HG02981 (cell line): ENCODE measurements at regions not wholly inside any gene's neighbourhood (a gene's known extent, or its start where the extent isn't known, plus 50 kb on each side); places are given as distances from the start of the nearest gene placed in this dataset.

Experiments
- ATAC-seq: cut with Tn5 transposase; IDR thresholded peaks from one replicate; pipeline ENCODE4 v1.9.1; 2021; ENCODE audit warnings: mild to moderate bottlenecking, moderate library complexity; ENCODE audit not compliant: unreplicated experiment

DNA sequence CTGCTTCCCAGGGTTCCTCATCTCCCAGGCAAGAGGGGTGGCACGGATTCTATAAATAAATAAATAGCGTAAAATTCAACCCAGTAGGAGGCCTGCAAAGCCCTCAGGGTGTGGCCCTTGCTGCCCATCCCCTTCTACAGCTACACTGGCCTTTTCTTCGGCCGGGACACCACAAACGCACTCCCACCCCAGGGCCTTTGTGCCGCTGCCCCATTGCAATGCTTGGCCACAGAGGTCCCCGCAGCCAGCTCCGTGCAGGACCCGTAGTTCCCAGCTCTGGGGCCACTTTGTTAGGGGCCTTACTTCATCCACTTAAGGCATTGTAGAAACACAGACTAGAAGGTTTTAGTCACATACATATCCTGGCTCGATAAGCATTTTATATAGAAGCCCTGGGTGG is 151.2 kb downstream of the ERMARD start:
- ATAC-seq: no peak

DNA sequence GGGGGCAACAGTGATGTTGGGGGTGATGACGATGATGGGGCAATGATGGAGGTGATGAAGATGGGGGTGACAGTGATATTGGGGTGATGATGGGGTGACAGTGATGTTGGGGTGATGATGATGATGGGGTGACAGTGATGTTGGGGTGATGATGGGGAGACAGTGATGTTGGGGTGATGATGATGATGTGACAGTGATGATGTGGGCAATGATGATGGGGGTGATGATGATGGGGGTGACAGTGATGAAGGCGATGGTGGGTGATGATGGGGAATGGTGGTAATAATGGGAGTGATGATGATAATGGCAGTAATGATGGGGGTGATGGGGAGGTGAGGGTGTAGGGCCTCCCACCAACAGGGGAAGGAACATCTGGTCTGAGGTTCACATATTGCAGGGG is 150.6 kb downstream of the ERMARD start:
- no peak for ATAC-seq

DNA sequence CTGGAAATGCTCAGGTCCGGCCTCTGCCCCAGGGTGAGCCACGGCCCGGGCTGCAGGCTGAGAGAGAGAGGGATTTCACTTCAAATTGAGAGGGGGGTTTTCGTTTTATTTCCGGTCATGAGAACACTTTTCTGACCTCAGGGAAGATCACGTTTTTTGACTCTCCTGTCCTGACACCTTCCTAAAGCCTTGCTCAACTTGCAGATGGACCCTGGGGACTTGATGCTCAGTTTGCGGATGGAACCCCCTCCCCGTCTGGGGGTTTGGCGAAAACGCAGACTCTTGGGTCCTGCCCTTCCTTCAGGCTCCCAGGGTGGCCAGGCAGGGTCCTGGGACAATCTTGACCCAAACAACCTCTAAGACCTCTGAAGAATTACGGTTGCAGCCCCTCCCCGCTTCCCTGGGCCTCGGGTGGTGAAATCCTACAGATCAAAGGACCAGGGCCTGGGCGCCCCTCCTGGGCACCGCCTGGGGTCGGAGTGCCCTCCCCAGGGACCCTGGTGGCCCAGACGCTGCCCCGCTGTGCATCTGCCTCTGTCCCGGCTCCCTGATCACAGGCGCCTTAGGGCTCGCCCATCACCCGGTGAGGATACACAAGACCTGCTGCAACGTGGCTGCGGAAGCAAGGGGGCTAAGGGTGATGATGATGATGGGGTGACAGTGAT is 148.2 kb downstream of the ERMARD start:
- no peak for ATAC-seq

DNA sequence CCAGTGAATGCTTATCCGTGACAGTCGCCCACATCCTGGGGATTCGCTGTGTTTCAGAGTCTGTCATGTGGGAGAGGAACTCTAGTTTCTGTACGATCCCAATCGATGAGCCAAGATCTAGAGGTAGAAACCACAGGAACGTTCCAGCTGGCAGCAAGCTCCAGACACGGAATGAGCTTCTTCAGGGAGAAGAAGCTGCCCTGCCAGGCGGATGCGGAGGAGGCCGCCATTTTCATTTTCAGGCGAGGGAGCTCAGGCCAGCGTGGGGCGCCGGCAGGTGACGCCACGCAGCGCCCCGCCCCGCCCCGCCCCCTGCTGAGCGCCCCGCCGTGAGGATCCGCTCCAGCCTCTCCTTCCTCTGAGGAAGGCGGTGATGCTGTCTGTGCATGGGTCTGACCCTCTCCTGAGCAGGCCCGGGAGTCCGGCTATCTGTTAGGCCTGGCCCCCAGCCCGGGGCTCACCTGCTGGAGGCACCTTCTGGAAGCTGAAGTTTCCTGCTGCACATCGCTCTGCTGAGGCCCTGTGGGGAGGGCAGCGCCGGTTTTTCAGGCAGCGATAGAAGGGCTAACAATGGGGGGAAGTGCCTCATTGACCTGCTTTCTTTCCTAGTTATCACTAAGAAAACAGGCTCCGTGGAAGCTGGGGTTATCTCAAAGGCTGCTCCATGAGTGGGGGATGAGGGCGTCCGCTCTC is 147.5 kb downstream of the ERMARD start:
- no peak for ATAC-seq

DNA sequence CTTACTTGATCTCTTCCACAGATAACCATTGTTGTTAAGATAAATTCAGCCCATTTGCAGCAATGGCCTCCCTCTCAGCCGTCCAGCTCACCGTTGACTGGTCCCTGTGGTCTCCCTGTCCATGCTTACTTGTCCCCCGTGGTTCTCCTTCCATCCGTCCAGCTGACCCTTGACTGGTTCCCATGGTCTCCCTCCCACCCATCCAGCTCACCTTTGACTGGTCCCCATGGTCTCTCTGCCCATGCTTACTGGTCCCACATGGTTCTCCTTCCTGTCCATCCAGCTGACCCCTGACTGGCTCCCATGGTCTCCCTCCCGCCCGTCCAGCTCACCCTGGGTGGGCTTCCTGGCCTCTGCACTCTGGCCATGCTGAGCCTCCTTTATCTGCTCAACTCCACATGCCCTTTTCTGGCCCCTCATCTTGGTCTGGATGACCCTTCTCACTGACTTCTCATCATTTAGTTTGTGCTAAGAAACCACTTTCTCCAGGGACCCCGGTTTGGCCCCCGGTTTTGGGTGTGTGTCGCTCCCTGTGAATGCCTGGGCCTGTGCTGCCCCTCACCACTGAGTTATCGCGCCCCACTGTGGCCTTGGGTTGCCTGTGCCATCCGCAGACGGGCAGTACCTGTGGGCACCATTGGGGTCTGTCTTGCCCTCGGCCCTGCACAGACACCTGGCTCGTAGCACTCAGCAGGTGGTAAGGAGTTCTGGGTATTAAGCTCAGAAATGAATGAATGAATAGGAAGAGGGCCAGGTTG is 146.4 kb downstream of the ERMARD start:
- no peak for ATAC-seq

DNA sequence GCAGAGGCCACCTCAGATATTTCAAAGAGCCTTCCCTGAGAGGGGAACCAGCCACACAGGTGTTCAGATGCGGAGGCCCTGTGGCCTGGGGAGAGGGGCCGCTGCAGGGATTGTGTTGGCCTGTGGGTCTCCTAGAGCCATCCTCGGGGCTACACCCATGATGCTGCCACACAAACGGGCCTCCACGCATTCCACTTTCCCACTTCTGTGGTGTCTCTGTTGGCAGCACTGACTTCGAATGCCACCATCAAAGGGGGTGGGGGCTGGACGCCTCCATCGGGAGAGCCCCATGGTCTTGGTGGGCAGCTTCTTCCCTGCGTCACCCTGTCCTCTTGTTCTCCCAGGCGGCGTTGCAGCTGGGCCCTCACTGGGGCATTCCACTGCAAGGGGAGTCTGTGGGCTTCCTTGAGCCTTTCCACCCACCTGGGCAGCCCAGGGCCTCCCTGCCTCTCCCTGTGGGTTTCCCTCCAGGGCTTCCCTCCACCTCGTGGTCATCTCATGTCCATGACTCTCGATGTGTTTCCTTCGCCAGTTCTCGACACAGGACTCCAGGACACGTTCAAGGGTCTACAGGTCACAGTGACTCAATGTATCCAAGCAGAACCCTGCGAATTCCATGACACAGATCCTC is 145.5 kb downstream of the ERMARD start:
- ATAC-seq: no peak

DNA sequence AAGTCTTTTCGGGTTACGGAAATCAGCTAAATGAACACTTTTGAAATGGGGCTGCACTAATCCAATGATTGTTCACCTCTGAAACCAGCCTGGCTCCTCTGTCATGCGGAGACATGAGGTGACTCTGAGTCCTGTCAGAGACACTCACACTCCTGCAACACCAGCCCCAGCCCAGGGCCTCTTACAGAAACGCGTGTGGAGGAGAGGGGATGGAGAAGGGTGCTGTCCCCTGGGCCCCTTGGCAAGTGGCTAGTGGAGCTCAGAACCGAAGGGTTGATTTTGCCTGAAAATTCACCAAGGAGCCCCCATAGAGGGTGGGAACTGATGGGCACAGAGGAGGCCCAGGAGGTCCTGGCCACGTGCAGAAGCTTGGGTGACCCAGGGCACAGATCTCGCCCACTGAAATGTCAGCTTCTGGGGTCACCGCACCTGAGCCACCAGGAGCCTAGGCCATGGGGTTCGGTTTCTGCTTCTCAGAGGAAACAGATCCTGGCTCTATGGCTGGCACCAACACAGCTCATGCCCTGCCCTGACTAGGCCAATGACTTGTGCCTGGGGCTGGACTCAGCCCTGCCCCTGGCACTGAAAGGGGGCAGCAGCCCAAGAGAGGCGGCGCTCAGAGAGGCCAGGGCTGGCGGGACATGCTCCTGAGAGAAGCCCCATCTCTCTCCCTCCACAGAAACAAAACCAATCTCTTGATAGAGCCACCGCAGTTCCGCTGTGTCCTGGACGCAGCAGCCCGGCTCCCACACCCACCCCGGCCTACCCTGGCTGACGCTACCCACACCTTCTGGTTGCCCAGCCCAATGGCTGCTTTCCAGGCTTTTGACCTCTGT is 144.7 kb downstream of the ERMARD start:
- ATAC-seq: no peak

DNA sequence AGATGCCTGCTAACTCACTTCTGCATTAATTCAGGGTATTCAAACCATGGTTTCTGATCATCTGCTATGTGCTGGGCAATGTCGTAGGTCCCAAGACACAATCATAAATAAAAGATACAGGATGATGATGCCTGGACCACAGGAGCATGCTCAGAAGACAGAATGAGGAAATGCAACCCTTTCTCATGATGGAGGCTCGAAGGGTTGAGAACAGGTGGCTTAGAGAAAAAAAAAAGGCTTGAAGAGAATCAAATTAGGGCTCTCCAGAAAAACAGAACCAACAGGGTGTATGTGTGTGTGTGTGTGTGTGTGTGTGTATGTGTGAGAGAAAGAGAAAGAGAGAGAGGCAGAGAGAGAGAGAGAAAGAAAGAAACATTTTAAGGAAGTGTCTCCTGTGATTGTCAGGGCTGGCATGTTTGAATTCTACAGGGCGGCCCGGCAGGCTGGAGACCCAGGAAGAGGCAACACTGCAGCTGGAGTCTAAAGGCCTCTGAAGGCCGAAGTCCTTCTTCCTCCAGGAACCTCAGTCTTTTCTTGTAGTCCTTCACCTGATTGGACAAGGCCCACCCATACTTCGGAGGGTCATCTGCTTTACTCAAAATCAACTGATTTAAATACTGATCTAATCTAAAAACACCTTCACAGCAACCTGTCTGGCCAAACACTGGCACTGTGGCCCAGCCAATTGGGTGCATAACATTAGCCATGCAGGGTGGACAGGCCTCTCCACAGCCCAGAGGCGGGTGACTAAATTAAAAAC is 143.8 kb downstream of the ERMARD start:
- ATAC-seq: no peak

DNA sequence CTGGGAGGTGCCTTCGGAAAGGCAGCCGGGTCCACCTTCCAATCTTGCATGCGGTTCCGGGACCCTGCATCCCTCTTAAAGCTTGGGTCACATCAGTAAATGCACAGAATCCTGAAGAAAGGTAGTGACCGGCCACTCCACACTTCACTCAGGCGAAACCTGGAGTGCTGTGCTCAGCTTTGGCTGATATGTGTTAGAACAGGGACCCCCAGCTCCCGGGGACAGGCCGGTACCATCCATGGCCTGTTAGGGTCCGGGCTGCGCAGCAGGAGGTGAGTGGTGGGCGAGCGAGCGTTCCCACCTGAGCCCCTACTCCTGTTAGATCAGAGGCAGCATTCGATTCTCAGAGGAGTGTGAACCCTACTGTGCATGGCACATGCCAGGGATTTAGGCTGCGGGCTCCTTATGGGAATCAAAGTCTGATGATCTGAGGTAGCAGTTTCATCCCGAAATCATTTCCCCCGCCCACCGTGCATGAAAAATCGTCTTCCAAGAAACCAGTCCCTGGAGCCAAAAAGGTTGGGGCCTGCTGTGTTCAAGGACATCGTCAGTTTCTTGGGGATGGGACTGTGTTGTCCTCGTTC is 143.0 kb downstream of the ERMARD start:
- ATAC-seq: no peak

DNA sequence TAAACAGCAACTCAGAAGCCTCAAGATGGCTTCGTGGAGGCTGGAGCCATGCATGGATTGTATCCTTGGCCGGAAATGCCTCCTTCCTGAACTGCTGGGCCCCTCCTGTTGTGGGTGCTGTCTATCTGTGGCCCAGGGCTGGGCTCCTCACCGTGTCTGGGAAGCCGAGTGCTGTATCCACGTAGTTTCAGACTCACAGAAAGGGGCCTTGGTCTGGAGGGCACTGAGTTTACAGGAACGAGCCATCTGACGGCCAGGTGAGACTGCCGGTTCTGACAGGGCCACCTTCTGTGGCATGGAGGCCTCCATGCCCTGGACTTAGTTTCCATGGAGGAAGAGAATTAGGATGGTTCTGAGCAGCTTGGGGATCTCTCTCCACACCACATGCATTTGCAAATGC is 142.2 kb downstream of the ERMARD start:
- no peak for ATAC-seq

DNA sequence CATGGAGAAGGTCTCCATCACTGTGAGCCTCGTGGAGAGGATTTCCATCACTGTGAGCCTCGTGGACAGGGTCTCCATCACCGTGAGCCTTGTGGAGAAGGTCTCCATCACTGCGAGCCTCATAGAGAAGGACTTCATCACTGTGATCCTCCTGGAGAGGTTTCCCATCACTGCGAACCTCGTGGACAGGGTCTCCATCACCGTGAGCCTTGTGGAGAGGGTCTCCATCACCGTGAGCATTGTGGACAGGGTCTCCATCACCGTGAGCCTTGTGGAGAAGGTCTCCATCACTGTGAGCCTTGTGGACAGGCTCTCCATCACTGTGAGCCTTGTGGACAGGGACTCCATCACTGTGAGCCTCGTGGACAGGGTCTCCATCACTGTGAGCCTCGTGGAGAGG is 140.4 kb downstream of the ERMARD start:
- ATAC-seq: no peak

DNA sequence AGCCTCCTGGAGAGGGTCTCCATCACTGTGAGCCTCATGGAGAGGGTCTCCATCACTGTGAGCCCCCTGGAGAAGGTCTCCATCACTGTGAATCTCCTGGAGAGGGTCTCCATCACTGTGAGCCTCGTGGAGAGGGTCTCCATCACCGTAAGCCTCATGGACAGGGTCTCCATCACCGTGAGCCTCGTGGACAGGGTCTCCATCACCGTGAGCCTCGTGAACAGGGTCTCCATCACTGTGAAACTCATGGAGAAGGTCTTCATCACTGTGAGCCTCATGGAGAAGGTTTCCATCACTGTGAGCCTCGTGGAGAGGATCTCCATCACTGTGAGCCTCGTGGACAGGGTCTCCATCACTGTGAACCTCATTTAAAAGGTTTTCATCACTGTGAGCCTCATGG is 140.0 kb downstream of the ERMARD start:
- no peak for ATAC-seq

DNA sequence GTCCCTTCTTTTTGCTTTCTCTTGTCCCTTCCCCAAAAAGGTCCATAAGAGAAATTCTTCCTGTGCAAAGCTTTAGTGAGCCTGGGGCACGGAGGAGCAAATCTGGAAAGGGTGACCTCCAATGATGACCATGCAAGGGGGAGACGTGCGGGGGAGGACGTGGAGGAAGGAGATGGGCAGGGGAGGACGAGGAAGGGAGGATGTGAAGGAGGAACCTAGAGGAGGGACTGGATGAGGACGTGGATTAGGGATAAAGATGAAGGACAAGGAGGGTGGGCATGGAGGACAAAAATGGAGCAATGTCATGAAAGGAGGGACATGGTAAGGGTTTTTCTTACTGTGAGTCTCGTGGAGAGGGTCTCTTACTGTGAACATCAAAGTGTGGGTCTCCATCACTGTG is 139.5 kb downstream of the ERMARD start:
- ATAC-seq: no peak

DNA sequence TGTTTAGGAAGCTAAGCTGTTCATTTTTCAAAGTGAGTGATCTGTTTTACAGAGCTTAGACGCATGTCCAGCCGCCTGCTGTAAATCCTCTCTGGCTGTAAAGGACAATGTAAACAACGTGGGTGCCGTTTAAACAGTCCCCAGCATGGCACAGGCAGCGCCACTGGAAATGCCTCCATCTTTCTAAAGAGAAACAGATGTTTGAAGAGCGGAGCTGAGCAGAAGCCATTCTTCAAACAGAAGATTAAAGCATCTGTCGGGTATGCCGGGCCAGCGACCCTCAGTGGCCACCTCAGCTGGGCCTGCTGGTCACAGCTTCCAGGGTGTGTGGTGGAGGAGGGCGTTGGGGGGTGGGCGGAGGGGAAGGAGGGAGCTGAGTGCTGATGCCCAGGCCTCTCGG is 138.6 kb downstream of the ERMARD start:
- ATAC-seq: no peak

DNA sequence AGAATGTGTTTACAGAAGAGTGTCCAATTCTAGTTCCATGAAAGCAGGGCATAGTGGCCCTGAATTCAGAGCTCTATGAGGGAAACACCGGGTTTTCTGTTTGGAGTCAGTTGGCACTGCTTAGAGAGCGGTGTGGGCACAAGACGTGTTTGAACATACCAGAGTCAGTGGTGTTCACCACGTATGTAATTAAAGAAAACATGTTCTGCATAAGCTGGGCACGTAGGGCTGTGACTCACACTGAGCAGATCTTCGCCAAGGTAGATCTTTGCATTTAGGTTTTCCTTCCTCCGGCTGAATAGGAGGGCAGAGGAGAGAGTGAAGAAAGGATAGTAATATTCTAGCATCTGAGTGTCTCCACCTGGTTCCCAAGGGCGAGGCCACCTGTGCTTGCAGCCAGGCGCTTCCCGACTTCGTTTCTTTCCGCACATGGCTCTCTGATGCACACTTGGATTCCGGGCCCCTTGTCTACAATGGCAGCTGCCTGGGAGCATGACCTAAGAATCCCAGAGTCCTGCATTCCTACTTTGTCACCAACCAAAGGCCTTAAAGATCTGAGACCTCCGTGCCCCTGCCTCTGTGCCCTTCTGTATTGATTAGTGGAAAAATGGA is 136.2 kb downstream of the ERMARD start:
- no peak for ATAC-seq

DNA sequence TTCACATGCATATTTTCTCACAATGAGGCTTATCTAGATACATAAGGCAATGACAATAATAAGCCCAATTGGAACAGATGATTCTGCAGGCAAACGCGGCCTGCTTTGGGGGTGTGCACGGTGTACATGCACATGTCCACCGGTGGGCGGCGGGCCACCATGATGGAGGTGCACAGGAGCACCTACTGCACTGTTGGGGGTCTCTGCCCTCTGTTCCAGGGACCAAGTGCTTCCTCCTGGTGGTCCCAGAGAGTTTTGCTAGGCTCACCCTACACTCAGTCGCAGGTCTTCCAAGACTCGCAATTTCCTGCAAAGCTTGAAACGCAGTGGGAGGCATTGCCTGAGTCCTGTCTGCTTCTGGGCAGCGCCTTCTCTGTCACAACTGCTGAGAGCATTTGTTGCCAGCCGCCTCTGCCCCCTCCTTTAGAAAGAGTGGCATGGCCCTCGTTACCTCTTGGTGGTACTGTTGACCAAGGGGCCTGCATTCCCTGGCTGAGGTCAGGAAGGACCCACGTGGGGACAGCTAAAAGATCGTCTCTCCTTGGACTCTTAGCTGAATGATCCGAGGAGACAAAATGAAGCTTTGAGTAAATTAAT is 135.3 kb downstream of the ERMARD start:
- ATAC-seq: no peak

DNA sequence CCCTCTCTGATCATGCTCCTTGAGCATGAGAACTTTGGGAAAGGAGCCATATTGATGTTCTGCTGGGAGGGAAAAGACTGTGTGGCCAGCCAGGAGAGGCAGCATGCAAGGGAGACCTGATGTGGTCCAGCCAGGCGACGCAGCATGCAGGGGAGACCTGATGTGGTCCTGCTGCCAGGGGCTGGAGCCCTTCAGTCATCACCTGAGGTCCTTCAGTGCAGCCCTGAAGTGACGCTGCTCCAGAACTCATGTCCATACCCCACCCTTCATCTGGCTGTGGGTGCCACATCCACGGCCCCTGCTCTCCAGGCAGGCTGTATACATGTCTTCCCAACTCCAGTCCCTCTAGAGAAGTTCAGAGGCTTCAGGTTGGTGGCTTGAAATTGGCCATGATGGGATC is 134.4 kb downstream of the ERMARD start:
- no peak for ATAC-seq

DNA sequence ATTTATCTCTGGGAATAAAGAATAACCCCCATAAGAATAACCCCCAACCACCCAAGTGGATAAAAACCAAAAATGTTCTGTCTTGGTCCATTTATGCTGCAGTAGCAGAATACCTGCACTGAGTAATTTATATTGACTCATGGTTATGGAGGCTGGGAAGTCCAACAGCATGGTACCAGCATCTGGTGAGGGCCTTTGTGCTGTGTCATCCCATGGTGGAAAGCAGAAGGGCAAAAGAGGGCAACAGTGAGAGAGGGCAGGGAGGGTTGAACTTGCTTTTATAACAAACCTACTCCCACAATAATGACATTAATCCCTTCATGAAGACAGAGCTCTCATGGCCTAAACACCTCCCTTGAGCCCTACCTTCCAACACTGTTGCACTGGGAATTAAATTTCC is 133.7 kb downstream of the ERMARD start:
- no peak for ATAC-seq

DNA sequence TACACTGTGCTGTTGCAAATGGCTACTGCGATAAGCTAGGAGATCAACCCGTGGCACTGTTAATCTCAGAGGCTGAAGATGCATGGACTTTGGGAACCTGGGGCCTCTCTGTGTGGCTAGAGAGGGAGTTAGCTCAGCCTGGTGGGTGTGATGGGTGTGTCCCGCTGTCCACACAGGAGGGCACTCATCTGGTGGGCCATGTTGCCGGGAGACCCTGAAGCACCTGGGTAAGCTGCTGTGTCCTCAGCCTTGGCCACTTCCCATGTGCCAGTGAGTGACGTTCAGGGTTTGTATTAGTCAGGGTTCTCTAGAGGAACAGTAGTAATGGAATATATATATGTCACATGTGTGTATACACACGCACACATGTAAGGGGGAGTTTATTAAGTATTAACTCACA is 132.7 kb downstream of the ERMARD start:
- ATAC-seq: no peak
